Uterus (tissue), 2 donors: ENCODE measurements at regions not wholly inside any gene's neighbourhood (a gene's known extent, or its start where the extent isn't known, plus 50 kb on each side); places are given as distances from the start of the nearest gene placed in this dataset.

Experiments
- CTCF ChIP-seq, 4 experiments: fragments of 200-600 bp in 2 of 4; fragments of 450-650 bp in 2 of 4; sonication (generic) in 2 of 4; IDR thresholded peaks; one replicate each; pipeline ENCODE4 v1.5.1; 2016 to 2019; ENCODE audit warnings: antibody characterized with exemption in 4 of 4, mild to moderate bottlenecking in 2 of 4, moderate library complexity in 1 of 4
- POLR2A ChIP-seq, 2 donors: fragments of 450-650 bp; IDR thresholded peaks; one replicate each; pipeline ENCODE4 v1.6.1; 2016; ENCODE audit warnings: antibody characterized with exemption in 2 of 2, mild to moderate bottlenecking in 1 of 2, moderate library complexity in 1 of 2

- TF ChIP-seq CTCF (IDR thresholded peaks at IDR 0.05) (no peak), POLR2A (IDR thresholded peaks at IDR 0.05) (no peak)
These were observed 1750.0 kb downstream of the PCDH7 start for GRCh38 chr4:32470087-32470585.
